GM23338 (cell line): ENCODE measurements at regions not wholly inside any gene's neighbourhood (a gene's known extent, or its start where the extent isn't known, plus 50 kb on each side); places are given as distances from the start of the nearest gene placed in this dataset.

Experiments
- ATAC-seq: fragments of 200-7000 bp; cut with Tn5 transposase; 3 replicates; pipeline ENCODE4 v1.9.1; 2020
- DNase-seq: peaks from one replicate; pipeline ENCODE4 v3.0.0-alpha.2; 2015; ENCODE audit warnings: low spot score
- H2AFZ ChIP-seq: fragments of 200-600 bp; sonication (generic); 2 replicates; pipeline ENCODE4 v1.8.0; 2016; ENCODE audit warnings: antibody characterized with exemption, mild to moderate bottlenecking, moderate library complexity
- H3F3A ChIP-seq: fragments of 200-600 bp; sonication (generic); replicated peaks from 2 replicates; pipeline ENCODE4 v1.8.0; 2017; ENCODE audit warnings: antibody characterized with exemption, mixed run types, low read depth
- H3K27ac ChIP-seq: fragments of 200-600 bp; sonication (generic); 2 replicates; pipeline ENCODE4 v1.6.1; 2016; ENCODE audit warnings: low read depth
- H3K27me3 ChIP-seq: fragments of 200-600 bp; sonication (generic); 2 replicates; pipeline ENCODE4 v1.8.0; 2016; ENCODE audit warnings: mild to moderate bottlenecking, mixed run types, moderate library complexity; ENCODE audit not compliant: insufficient read depth
- H3K36me3 ChIP-seq: fragments of 200-600 bp; sonication (generic); 2 replicates; pipeline ENCODE4 v1.8.0; 2016; ENCODE audit warnings: mild to moderate bottlenecking; ENCODE audit not compliant: insufficient read depth
- H3K4me1 ChIP-seq: fragments of 200-600 bp; sonication (generic); 2 replicates; pipeline ENCODE4 v1.8.0; 2016; ENCODE audit warnings: mild to moderate bottlenecking, moderate library complexity; ENCODE audit not compliant: insufficient read depth
- H3K4me2 ChIP-seq: fragments of 200-600 bp; sonication (generic); 2 replicates; pipeline ENCODE4 v1.7.1; 2017; ENCODE audit warnings: mixed run types
- H3K4me3 ChIP-seq: fragments of 200-600 bp; sonication (generic); 2 replicates; pipeline ENCODE4 v1.6.1; 2016; ENCODE audit warnings: mixed run types
- H3K79me2 ChIP-seq: fragments of 200-600 bp; sonication (generic); replicated peaks from 2 replicates; pipeline ENCODE4 v1.8.0; 2017; ENCODE audit warnings: mild to moderate bottlenecking; ENCODE audit not compliant: insufficient read depth
- H3K9me2 ChIP-seq: fragments of 200-600 bp; sonication (generic); 2 replicates; pipeline ENCODE4 v1.8.0; 2017; ENCODE audit not compliant: insufficient read depth
- H4K20me1 ChIP-seq: fragments of 200-600 bp; sonication (generic); replicated peaks from 2 replicates; pipeline ENCODE4 v1.8.0; 2017; ENCODE audit warnings: mild to moderate bottlenecking; ENCODE audit not compliant: insufficient read depth
- H3K27ac Mint-ChIP-seq: 2 replicates; pipeline ENCODE4 v1.8.0; 2020; ENCODE audit warnings: inconsistent platforms, mild to moderate bottlenecking, moderate library complexity, mixed read lengths
- H3K27me3 Mint-ChIP-seq: 3 replicates; pipeline ENCODE4 v1.8.0; 2022; ENCODE audit warnings: low read depth, mild to moderate bottlenecking, moderate library complexity, mixed read lengths, inconsistent platforms; ENCODE audit not compliant: insufficient read depth, poor library complexity
- H3K36me3 Mint-ChIP-seq: 3 replicates; pipeline ENCODE4 v1.8.0; 2021; ENCODE audit warnings: low read depth, mild to moderate bottlenecking, inconsistent platforms, moderate library complexity, mixed read lengths
- H3K4me1 Mint-ChIP-seq: 3 replicates; pipeline ENCODE4 v1.8.0; 2020; ENCODE audit warnings: mild to moderate bottlenecking, inconsistent platforms, mixed read lengths
- H3K4me3 Mint-ChIP-seq: 3 replicates; pipeline ENCODE4 v1.8.0; 2021; ENCODE audit warnings: moderate library complexity, mild to moderate bottlenecking, inconsistent platforms, mixed read lengths
- H3K9me3 Mint-ChIP-seq: 3 replicates; pipeline ENCODE4 v1.8.0; 2020; ENCODE audit warnings: moderate library complexity, mild to moderate bottlenecking, inconsistent platforms, mixed read lengths
- EZH2 ChIP-seq: fragments of 200-600 bp; sonication (generic); IDR thresholded peaks from one replicate; pipeline ENCODE4 v1.8.0; 2017; ENCODE audit warnings: antibody characterized with exemption, mild to moderate bottlenecking, low read depth; ENCODE audit not compliant: unreplicated experiment
- JUNB ChIP-seq: IDR thresholded peaks from one replicate; pipeline ENCODE4 v1.6.1; 2016; ENCODE audit warnings: antibody characterized with exemption; ENCODE audit not compliant: unreplicated experiment
- NANOG ChIP-seq: IDR thresholded peaks from 2 replicates; pipeline ENCODE4 v1.6.1; 2016; ENCODE audit warnings: antibody characterized with exemption, borderline replicate concordance
- STAT1 ChIP-seq: IDR thresholded peaks from one replicate; pipeline ENCODE4 v1.6.1; 2016; ENCODE audit warnings: antibody characterized with exemption; ENCODE audit not compliant: unreplicated experiment
- ZNF114 ChIP-seq: fragments of 250-450 bp; sonication (Bioruptor Pico); IDR thresholded peaks from 2 replicates; pipeline ENCODE4 v1.5.0; 2020; ENCODE audit warnings: mild to moderate bottlenecking, moderate library complexity
- ZNF331 ChIP-seq: fragments of 250-450 bp; sonication (Bioruptor Pico); IDR thresholded peaks from 2 replicates; pipeline ENCODE4 v1.5.0; 2020; ENCODE audit warnings: low read depth, mild to moderate bottlenecking, moderate library complexity
- TF ChIP-seq, protein P1 (sequence below): IDR thresholded peaks from one replicate; pipeline ENCODE4 v1.6.1; 2018; ENCODE audit warnings: antibody characterized with exemption; ENCODE audit not compliant: unreplicated experiment
- TF ChIP-seq, protein P2 (sequence below), 2 experiments: fragments of 200-600 bp in 1 of 2; sonication (generic) in 1 of 2; conservative IDR thresholded peaks; 2 replicates each; pipeline versions ENCODE4 v1.5.1 to v1.6.1; 2016 to 2017; ENCODE audit warnings: antibody characterized with exemption in 2 of 2, low read depth in 2 of 2, mild to moderate bottlenecking in 2 of 2, moderate library complexity in 1 of 2
- TF ChIP-seq, protein P3 (sequence below): fragments of 250-450 bp; sonication (Bioruptor Pico); IDR thresholded peaks from 2 replicates; pipeline ENCODE4 v1.5.0; 2020; ENCODE audit warnings: mild to moderate bottlenecking, moderate library complexity

DNA sequence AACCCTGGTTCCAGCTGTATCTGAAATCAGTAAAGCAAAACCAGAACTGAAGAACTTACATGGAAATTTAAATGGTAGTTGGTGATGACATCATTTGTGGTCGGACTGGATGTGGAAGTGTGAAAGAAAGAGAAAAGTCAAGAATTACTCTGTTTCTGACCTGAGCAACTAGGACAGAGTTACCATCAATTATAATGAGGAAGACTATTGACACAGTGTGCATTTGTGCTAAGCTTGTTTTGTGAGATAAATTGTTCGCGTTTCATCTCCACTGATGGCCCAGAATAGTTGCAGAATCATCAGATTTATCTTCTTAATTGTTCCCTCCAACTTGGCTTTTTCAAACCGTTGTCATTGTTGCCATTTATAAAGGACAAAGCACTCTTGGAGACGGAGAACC, 410.6 kb upstream of the DEPDC1 start:
- H3K36me3 Mint-ChIP-seq, result peaks cover 7% of the 10 kb centered on the region; the same call in 2 of the 3 replicates
- TF ChIP-seq ZNF331, result no peak
- no peak for TF ChIP-seq JUNB
- no peak for TF ChIP-seq ZNF114 (CRISPR knock-in tag)
- TF ChIP-seq, protein P1, sequence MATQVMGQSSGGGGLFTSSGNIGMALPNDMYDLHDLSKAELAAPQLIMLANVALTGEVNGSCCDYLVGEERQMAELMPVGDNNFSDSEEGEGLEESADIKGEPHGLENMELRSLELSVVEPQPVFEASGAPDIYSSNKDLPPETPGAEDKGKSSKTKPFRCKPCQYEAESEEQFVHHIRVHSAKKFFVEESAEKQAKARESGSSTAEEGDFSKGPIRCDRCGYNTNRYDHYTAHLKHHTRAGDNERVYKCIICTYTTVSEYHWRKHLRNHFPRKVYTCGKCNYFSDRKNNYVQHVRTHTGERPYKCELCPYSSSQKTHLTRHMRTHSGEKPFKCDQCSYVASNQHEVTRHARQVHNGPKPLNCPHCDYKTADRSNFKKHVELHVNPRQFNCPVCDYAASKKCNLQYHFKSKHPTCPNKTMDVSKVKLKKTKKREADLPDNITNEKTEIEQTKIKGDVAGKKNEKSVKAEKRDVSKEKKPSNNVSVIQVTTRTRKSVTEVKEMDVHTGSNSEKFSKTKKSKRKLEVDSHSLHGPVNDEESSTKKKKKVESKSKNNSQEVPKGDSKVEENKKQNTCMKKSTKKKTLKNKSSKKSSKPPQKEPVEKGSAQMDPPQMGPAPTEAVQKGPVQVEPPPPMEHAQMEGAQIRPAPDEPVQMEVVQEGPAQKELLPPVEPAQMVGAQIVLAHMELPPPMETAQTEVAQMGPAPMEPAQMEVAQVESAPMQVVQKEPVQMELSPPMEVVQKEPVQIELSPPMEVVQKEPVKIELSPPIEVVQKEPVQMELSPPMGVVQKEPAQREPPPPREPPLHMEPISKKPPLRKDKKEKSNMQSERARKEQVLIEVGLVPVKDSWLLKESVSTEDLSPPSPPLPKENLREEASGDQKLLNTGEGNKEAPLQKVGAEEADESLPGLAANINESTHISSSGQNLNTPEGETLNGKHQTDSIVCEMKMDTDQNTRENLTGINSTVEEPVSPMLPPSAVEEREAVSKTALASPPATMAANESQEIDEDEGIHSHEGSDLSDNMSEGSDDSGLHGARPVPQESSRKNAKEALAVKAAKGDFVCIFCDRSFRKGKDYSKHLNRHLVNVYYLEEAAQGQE, result no peak
- TF ChIP-seq NANOG, result no peak
- no peak for TF ChIP-seq STAT1
- TF ChIP-seq, protein P2, sequence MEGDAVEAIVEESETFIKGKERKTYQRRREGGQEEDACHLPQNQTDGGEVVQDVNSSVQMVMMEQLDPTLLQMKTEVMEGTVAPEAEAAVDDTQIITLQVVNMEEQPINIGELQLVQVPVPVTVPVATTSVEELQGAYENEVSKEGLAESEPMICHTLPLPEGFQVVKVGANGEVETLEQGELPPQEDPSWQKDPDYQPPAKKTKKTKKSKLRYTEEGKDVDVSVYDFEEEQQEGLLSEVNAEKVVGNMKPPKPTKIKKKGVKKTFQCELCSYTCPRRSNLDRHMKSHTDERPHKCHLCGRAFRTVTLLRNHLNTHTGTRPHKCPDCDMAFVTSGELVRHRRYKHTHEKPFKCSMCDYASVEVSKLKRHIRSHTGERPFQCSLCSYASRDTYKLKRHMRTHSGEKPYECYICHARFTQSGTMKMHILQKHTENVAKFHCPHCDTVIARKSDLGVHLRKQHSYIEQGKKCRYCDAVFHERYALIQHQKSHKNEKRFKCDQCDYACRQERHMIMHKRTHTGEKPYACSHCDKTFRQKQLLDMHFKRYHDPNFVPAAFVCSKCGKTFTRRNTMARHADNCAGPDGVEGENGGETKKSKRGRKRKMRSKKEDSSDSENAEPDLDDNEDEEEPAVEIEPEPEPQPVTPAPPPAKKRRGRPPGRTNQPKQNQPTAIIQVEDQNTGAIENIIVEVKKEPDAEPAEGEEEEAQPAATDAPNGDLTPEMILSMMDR (conservative IDR thresholded peaks at IDR 0.05; ENCODE audit: low read depth in 2 of 2), result no peak
- TF ChIP-seq EZH2, result no peak
- TF ChIP-seq, protein P3, sequence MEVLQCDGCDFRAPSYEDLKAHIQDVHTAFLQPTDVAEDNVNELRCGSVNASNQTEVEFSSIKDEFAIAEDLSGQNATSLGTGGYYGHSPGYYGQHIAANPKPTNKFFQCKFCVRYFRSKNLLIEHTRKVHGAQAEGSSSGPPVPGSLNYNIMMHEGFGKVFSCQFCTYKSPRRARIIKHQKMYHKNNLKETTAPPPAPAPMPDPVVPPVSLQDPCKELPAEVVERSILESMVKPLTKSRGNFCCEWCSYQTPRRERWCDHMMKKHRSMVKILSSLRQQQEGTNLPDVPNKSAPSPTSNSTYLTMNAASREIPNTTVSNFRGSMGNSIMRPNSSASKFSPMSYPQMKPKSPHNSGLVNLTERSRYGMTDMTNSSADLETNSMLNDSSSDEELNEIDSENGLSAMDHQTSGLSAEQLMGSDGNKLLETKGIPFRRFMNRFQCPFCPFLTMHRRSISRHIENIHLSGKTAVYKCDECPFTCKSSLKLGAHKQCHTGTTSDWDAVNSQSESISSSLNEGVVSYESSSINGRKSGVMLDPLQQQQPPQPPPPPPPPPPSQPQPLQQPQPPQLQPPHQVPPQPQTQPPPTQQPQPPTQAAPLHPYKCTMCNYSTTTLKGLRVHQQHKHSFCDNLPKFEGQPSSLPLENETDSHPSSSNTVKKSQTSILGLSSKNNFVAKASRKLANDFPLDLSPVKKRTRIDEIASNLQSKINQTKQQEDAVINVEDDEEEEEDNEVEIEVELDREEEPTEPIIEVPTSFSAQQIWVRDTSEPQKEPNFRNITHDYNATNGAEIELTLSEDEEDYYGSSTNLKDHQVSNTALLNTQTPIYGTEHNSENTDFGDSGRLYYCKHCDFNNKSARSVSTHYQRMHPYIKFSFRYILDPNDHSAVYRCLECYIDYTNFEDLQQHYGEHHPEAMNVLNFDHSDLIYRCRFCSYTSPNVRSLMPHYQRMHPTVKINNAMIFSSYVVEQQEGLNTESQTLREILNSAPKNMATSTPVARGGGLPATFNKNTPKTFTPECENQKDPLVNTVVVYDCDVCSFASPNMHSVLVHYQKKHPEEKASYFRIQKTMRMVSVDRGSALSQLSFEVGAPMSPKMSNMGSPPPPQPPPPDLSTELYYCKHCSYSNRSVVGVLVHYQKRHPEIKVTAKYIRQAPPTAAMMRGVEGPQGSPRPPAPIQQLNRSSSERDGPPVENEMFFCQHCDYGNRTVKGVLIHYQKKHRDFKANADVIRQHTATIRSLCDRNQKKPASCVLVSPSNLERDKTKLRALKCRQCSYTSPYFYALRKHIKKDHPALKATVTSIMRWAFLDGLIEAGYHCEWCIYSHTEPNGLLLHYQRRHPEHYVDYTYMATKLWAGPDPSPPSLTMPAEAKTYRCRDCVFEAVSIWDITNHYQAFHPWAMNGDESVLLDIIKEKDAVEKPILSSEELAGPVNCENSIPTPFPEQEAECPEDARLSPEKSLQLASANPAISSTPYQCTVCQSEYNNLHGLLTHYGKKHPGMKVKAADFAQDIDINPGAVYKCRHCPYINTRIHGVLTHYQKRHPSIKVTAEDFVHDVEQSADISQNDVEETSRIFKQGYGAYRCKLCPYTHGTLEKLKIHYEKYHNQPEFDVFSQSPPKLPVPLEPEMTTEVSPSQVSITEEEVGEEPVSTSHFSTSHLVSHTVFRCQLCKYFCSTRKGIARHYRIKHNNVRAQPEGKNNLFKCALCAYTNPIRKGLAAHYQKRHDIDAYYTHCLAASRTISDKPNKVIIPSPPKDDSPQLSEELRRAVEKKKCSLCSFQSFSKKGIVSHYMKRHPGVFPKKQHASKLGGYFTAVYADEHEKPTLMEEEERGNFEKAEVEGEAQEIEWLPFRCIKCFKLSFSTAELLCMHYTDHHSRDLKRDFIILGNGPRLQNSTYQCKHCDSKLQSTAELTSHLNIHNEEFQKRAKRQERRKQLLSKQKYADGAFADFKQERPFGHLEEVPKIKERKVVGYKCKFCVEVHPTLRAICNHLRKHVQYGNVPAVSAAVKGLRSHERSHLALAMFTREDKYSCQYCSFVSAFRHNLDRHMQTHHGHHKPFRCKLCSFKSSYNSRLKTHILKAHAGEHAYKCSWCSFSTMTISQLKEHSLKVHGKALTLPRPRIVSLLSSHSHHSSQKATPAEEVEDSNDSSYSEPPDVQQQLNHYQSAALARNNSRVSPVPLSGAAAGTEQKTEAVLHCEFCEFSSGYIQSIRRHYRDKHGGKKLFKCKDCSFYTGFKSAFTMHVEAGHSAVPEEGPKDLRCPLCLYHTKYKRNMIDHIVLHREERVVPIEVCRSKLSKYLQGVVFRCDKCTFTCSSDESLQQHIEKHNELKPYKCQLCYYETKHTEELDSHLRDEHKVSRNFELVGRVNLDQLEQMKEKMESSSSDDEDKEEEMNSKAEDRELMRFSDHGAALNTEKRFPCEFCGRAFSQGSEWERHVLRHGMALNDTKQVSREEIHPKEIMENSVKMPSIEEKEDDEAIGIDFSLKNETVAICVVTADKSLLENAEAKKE (CRISPR knock-in tag), result no peak
- ATAC-seq, result no peak
- no peaks in the 10 kb centered on the region for H3K79me2 ChIP-seq
- no peak overlapping the region for H3K27ac Mint-ChIP-seq
- H3K27ac ChIP-seq, result no peak overlapping the region
- DNase-seq, result no peak
- no peaks in the 10 kb centered on the region for H3K27me3 ChIP-seq
- peaks cover 15% of the 10 kb centered on the region for H3K9me3 Mint-ChIP-seq
- no peak overlapping the region for H3K4me3 ChIP-seq
- H3K4me2 ChIP-seq, result no peak overlapping the region
- H3K27me3 Mint-ChIP-seq, result no peaks in the 10 kb centered on the region
- no peak overlapping the region for H3K4me3 Mint-ChIP-seq
- H3K4me1 ChIP-seq, result no peaks in the 10 kb centered on the region
- no peaks in the 10 kb centered on the region for H3K36me3 ChIP-seq
- H3K4me1 Mint-ChIP-seq, result peaks cover 5% of the 10 kb centered on the region; the same call in 2 of the 3 replicates
- H4K20me1 ChIP-seq, result no peaks in the 10 kb centered on the region
- no peaks in the 10 kb centered on the region for H3F3A ChIP-seq
- no peaks in the 10 kb centered on the region for H3K9me2 ChIP-seq
- no peak overlapping the region for H2AFZ ChIP-seq
